NB4 (cell line): ENCODE measurements at regions not wholly inside any gene's neighbourhood (a gene's known extent, or its start where the extent isn't known, plus 50 kb on each side); places are given as distances from the start of the nearest gene placed in this dataset.

Source experiments
- DNase-seq: peaks from one replicate; pipeline ENCODE4 v3.0.0; 2010; ENCODE audit warnings: low read depth
- H3K4me3 ChIP-seq: one replicate; pipeline ENCODE4 v1.5.1; 2011; ENCODE audit warnings: mild to moderate bottlenecking, low read depth, low read length, moderate library complexity
- MYC ChIP-seq: IDR thresholded peaks from 2 replicates; pipeline ENCODE4 v1.6.1; 2011; ENCODE audit warnings: low read depth, low read length
- POLR2A ChIP-seq: IDR thresholded peaks from 2 replicates; pipeline ENCODE4 v1.6.1; 2011; ENCODE audit warnings: mild to moderate bottlenecking; ENCODE audit not compliant: insufficient read length; ENCODE audit errors: extremely low read depth
- TF ChIP-seq, protein P1 (sequence below): IDR thresholded peaks from 2 replicates; pipeline ENCODE4 v1.6.1; 2011; ENCODE audit warnings: low read depth, low read length
- TF ChIP-seq, protein P2 (sequence below): IDR thresholded peaks from one replicate; pipeline ENCODE4 v1.5.1; 2012; ENCODE audit warnings: low read depth, low read length

DNA sequence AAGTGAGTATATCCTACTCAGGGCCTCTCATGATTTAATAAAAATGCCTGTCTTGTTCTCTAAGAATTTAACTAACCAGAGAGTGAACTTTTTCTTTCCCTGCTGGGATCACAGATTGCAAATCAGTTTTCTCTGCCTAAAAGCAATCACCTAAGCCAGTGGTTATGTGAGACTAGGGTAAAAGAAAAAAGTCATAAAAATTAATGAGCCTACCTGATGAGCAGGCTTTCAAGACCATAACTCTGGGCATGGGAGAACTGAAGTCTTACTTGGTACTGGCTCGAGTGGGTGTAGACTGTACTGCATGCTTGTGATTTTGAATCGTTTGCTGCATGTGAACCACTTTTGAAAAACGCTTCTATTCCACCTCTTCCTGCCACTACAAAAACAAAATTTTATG, 1677.0 kb upstream of the LRRTM1 start:
- TF ChIP-seq, protein P1, sequence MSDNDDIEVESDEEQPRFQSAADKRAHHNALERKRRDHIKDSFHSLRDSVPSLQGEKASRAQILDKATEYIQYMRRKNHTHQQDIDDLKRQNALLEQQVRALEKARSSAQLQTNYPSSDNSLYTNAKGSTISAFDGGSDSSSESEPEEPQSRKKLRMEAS, result no peak
- TF ChIP-seq MYC, result no peak
- TF ChIP-seq POLR2A, result no peak
- TF ChIP-seq, protein P2, sequence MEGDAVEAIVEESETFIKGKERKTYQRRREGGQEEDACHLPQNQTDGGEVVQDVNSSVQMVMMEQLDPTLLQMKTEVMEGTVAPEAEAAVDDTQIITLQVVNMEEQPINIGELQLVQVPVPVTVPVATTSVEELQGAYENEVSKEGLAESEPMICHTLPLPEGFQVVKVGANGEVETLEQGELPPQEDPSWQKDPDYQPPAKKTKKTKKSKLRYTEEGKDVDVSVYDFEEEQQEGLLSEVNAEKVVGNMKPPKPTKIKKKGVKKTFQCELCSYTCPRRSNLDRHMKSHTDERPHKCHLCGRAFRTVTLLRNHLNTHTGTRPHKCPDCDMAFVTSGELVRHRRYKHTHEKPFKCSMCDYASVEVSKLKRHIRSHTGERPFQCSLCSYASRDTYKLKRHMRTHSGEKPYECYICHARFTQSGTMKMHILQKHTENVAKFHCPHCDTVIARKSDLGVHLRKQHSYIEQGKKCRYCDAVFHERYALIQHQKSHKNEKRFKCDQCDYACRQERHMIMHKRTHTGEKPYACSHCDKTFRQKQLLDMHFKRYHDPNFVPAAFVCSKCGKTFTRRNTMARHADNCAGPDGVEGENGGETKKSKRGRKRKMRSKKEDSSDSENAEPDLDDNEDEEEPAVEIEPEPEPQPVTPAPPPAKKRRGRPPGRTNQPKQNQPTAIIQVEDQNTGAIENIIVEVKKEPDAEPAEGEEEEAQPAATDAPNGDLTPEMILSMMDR, result no peak
- no peak for DNase-seq

DNA sequence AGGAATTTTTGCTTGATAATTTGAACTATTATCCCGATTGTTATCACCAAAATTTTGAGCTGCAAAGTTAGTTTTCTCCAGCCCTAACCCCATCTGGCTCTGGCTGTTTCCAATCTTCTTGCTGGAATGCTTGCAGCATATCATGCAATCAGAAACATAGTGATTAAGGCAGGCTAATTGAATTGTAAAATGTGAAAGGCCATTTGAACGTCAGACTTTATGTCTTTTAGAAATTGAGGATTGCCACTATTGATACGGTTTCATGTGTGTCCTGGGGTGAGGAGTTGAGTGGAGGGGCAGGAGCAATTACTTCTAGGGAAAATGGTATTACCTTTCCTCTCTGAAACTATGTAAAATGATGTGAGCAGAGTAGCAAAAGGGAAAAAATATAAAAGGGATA, 1674.5 kb upstream of the LRRTM1 start:
- TF ChIP-seq, protein P1, result no peak
- TF ChIP-seq MYC (no peak), POLR2A (no peak)
- TF ChIP-seq, protein P2, result no peak
- H3K4me3 ChIP-seq, result no peak overlapping the region
- DNase-seq, result no peak

More for the DNA sequence above, 1677.0 kb upstream of the LRRTM1 start:
- no peak overlapping the region for H3K4me3 ChIP-seq

DNA sequence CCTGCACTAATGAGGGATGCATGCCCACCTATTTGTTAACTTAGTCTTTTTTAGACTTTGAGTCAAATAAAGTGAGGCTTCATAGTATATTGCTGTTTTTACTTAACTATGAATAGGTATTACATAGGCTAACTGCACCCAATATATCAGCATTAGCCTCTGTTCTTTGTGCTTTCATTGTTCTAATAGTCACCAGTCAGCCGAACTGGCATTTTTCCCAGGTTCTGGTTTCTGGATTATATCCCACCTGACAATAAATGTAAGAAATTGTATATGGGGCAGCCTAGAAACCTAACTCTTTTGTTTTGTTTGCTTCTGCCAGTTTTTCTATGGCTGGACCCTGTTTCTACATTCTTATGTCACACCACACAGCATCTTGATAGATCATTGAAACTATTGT, 1672.4 kb upstream of the LRRTM1 start:
- no peak overlapping the region for H3K4me3 ChIP-seq
- no peak for DNase-seq
- no peak for TF ChIP-seq MYC
- no peak for TF ChIP-seq POLR2A
- TF ChIP-seq, protein P2, result no peak
- TF ChIP-seq, protein P1, result no peak

DNA sequence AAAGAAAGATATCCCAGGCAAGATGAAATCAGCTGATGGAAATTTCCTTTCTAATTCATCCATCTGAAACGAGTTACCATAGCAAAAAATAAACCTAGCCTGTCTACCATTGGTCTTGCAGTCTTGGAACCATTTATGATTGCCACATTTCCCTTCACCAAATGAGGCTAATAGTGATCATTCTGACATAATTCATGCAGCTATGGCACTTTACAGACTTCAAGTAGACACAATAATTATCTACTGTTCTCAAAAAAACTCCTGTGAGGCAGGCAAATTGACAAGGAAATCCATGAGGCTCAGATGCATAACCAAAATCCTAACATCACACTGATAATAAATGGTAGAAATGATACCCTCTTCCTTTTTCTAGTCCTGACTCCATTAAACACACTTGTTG, 1669.7 kb upstream of the LRRTM1 start:
- no peak for DNase-seq
- TF ChIP-seq POLR2A (no peak), MYC (no peak)
- TF ChIP-seq, protein P1, result no peak
- TF ChIP-seq, protein P2, result no peak
- no peak overlapping the region for H3K4me3 ChIP-seq

DNA sequence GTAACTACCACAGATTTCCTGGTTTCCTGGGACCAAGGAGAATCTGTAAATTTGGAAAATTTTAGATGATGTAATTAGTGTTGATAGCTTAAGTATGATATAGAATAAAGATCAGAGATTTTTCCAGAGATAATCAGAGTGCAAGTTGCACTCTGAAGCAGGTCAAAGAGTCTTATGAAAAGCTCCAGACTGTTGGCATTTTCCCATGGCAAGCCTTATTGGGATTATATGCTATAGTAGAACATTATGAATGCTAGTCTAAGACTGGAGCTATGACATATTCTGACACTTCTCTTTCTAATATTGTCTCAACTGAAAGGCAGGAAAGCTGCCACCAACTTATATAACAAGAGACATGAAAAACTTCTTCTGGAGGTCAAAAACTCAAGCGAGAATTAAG, 1638.3 kb upstream of the LRRTM1 start:
- TF ChIP-seq MYC, result no peak
- TF ChIP-seq, protein P1, result no peak
- TF ChIP-seq POLR2A, result no peak
- TF ChIP-seq, protein P2, result no peak
- no peak overlapping the region for H3K4me3 ChIP-seq
- DNase-seq, result no peak
